Amniotic epithelial cell (primary cell): ENCODE measurements at regions not wholly inside any gene's neighbourhood (a gene's known extent, or its start where the extent isn't known, plus 50 kb on each side); places are given as distances from the start of the nearest gene placed in this dataset.

Source experiments
- DNase-seq: peaks from one replicate; pipeline ENCODE4 v3.0.0-alpha.2; 2010; ENCODE audit warnings: low read depth

DNA sequence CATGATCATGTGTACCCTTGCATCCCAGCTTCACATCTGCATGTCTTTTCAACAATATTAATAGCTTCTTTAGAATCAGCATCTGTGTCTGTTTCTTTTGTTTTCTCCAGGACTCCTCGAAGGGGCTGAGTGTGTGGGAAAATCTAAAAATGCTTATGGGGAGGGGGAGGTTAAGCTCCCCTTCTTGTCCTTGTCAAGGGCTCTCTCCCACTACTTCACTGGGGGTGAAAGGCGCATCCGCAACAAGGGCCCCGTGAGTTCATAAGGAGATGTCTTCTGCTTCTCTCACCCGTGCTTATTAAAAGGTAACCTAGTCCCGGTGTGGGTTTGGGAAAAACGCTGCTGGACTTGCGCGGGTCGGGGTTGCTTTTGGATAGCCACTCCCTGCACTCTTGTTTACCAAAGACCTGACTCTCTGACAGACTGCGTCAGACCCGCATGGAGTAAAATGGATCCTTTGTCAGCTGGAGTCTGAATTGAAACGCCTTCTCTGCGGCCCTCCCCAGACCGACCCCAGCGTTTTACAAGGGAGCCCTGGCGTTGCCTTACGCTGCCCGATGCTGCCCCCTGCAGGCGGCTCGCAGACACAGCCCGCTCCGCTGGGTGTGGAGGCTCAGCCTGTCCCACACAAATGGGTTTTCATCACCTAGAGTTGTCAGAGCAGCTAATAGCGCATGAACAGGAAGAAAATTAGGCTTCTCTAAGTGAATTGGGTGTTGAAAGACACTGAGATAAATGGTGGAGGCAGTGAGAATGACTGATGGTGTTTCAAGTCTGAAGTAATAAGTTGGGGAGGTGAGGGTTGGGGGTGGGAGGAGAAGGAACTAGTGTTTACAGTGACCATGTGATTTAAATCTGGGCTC lies 53.8 kb downstream of the IER5 start:
- peak; percentile 64 for DNase-seq

GRCh38 chr1:181143102-181143859 lies 54.8 kb downstream of the IER5 start:
- DNase-seq = no peak

DNA sequence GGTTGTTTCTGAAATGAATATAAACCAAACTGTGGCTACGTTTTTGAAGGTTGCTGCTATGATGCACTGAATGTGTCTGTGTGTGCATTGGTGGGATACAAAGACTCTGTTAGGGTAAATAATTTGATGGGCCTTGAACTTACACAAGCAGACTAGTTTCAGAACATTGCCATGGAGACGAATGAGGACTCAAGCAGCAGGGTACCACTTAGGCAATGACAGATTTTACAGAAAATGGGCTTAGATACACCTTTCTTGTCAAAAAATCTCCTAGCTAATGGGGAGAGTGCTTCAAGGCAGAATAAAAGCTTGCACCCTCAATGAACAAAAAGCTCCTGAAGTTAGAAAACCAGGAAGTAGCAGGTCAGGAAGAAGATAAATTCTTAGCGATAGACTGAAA lies 55.7 kb downstream of the IER5 start:
- no peak for DNase-seq

DNA sequence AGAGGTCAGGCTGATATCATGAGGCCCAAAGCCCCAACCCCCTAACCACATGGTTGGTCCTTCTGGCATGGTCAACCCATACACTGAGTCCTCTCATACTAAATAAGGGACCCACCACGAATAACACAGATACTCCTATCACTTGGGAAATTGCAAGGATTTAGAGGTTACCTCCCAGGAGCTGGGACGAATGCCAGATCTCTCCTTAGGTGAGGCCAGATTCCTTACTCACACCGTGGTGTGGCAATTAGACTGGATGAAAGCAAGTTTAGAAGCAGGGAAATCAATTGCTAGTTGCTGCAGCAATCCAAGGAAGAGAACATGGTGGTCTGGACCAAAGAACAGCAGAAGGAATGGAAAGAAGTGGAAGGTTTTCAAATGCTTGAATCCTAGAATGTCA lies 60.1 kb downstream of the IER5 start:
- no peak for DNase-seq

DNA sequence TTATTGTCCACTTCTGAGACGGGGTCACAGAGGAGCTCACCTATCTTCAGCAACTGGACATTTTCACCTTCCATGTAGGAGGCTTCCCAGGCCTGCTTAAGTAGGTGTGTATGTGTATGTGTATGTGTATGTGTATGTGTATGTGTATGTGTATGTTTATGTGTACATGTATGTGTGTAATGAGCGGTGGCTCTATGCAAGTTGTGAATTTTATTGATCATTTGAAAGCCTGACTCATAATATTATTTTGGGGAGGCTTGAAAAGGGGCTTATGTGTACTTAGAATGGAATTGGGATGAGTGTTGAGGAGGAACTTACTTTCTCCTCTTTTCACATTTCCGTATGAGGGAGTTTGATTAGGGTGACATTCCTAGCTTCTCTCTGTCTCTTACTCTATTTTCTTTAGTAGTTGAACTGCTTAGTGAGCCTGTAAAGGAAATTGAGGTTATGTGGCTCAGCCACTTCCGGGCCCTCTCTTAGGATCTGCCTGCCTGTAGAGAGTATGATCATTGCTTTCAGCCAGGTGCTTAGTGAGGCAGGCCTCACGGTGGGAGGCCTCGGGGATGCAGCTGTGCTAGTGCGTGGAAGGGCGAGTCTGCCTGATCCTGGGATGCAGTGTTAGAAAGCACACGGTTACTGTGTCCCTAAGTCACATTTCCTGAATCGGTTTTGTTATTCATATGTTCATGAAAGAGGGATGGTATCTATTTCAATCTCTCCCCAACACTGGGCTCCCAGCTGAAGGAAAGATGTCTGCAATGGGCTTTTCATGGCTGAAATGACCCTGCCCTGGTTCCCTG lies 61.0 kb downstream of the IER5 start:
- DNase-seq = no peak

- DNase-seq = no peak
Measured at GRCh38 chr1:181150273-181150672, 61.8 kb downstream of the IER5 start.

DNA sequence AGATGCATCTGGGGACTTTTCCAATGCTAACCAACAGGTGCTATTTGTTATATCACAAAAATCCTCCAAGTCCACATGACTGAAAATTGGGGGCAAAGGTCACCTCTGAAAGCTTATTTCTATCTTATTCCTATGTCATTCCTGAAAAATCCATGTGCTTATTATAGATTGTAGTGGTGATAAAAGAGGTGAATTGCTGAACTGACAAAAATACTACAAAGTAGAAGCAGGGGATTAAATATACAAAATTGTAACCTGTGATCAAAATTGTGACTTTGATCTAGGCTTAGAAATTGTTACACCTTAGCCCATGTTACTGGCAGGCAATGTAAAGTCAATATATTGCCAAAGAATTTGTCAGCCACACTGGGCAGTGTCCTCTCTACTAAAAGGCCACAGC lies 62.3 kb downstream of the IER5 start:
- no peak for DNase-seq

GRCh38 chr1:181151378-181152326 lies 63.2 kb downstream of the IER5 start:
- peak; percentile 67 for DNase-seq

DNA sequence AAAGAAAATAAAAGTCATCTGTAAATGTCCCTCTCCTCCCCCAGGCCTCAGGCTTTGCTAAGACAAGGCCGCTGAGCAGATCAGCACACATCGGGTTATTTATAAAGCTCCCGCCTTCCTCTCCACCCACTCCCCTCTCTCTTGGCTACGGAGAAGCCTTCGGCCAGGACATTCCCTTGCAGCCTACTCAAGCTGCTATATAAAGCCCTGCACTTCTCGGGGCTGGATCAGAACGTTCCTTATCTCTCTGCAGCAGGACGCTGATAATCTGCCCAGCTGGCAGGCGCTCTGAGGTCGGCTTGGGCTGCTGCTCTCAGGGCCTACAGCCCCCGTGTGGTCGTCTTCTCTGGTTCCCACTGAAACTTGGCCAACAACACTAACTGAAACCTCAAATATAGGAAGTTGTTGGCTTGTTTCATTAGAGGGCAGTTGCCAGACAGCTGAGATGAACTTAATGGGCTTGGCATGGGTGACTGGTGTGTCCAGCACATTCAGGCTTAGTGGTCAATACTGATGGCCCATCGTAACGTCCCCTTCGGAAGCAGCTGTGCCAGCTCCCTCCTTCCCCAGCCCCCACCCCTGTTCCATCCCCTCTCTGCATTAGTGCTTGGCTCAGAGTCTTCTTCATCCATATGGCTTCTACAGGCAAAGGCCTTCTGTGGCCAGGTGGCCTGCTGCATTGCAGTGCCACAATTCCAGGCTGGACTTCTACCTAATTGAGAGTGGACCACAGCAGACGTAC lies 64.6 kb downstream of the IER5 start:
- peak; percentile 98 for DNase-seq

GRCh38 chr1:181153634-181153961 lies 65.1 kb downstream of the IER5 start:
- DNase-seq = no peak

- DNase-seq = peak; percentile 39
Measured at GRCh38 chr1:181155339-181155738, 66.8 kb downstream of the IER5 start.

DNA sequence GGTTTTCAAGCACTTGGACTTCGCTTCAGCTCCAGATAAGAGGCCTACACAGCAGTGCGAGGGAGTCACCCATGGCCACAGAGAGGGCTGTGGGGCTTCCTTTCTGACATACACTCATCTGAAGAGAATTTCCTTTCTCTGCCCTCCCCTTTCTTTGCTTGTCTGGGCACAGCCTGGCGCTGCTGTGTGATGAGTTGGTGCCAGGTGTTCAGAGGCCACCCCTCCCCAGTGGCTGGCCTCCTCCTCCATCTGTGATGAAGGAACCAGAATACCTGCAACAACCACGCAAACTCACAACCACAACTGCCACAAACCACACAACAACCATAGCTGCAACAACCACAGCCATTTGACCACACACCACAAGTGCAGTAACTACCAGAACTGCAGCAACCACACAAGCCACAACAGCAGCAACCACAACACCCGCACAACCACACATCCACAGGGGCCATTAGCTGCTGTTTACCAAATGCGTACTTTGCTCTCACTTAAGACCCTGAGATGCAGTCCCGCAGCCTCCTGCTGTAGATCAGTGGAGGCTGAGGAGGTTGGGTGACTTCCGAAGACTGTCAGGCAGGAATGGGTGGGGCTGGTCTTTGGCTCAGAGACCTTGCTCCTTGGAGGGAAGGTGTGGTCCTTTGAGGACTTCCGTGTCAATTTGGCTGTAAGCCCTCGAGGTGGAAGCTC lies 71.1 kb downstream of the IER5 start:
- peak; percentile 87 for DNase-seq

DNA sequence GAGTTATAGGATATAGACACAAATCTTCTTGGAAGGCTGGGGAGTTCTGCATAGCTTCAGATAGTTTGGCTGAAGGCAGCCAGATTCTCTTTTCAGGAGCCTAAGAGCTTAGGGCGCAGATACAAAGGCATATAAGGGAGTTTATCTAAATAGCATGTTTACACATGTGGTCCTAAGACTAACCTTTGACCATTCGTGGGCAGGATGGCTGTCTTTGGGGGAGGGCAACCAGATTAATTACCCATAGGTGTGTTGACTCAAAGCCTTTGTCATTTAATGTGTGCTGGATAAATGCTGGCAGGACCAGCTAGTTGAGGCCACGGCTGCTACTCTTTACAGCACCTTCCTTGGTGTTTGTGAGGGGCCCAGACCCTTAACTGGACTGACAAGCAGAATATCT lies 71.8 kb downstream of the IER5 start:
- peak; percentile 29 for DNase-seq

- DNase-seq = no peak
Measured at GRCh38 chr1:181160998-181161870, 72.7 kb downstream of the IER5 start.

- DNase-seq = no peak
Measured at GRCh38 chr1:181163662-181164061, 75.2 kb downstream of the IER5 start.

GRCh38 chr1:181166377-181167196 lies 78.1 kb downstream of the IER5 start:
- DNase-seq = peak; percentile 65

DNA sequence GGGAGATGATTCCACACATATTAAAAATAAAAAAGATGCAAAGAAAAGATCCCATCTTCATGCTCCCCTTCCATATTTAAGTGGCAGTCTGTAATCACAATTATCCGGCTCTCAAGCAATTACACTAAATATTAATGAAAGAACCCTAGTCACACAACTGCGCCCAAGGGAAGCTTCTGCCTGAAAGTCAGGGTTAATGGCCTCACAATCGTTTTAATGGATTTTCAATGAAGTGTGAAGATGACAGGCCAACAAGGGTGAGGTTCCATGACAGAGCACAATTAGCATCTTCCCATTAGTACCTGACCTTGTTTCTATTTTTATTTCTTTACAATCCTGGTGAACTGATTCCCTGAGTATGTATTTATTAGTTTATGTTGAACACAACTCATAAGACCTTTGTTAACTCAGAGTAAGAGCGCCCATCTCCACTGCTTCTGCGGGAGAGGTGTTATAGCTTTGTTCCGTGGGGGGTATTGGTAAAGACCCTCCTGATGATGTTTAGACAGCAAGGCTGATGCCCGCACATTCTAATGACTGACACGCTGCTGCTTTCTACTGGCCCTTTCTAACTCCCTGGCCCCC lies 80.9 kb downstream of the IER5 start:
- DNase-seq = no peak

GRCh38 chr1:181170194-181170593 lies 81.7 kb downstream of the IER5 start:
- no peak for DNase-seq
